ENCODE measurements at regions not wholly inside any gene's neighbourhood (a gene's known extent, or its start where the extent isn't known, plus 50 kb on each side); places are given as distances from the start of the nearest gene placed in this dataset.
A peak's percentile ranks its signal among the peaks of the same experiment; 100 is the strongest.

DNA sequence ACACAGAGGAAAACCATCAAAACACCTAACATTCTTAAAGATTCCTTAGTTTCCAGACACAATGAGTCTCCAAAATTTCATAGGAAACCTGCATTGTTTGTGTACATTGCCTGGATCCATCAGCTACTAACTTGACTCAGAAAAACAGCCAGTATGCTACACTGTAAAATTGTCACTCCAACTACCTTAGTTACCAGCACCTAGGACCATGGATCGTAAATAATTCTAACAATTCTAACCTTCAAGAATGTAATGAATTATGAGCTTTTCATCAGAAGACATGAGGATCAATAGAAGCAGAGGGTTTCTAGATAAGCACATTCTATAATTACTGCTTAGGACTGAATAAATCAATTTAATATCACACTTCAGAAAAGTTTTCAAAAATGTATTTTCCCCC lies 851.5 kb downstream of the SORCS1 start:
- TF ChIP-seq, protein P1, sequence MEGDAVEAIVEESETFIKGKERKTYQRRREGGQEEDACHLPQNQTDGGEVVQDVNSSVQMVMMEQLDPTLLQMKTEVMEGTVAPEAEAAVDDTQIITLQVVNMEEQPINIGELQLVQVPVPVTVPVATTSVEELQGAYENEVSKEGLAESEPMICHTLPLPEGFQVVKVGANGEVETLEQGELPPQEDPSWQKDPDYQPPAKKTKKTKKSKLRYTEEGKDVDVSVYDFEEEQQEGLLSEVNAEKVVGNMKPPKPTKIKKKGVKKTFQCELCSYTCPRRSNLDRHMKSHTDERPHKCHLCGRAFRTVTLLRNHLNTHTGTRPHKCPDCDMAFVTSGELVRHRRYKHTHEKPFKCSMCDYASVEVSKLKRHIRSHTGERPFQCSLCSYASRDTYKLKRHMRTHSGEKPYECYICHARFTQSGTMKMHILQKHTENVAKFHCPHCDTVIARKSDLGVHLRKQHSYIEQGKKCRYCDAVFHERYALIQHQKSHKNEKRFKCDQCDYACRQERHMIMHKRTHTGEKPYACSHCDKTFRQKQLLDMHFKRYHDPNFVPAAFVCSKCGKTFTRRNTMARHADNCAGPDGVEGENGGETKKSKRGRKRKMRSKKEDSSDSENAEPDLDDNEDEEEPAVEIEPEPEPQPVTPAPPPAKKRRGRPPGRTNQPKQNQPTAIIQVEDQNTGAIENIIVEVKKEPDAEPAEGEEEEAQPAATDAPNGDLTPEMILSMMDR (conservative IDR thresholded peaks at IDR 0.05; ENCODE audit: low read depth, low read length) = no peak
- DNase-seq (ENCODE audit: low read depth) = no peak
- no peak overlapping the region for H3K4me3 ChIP-seq (ENCODE audit: low read depth, low read length)

DNA sequence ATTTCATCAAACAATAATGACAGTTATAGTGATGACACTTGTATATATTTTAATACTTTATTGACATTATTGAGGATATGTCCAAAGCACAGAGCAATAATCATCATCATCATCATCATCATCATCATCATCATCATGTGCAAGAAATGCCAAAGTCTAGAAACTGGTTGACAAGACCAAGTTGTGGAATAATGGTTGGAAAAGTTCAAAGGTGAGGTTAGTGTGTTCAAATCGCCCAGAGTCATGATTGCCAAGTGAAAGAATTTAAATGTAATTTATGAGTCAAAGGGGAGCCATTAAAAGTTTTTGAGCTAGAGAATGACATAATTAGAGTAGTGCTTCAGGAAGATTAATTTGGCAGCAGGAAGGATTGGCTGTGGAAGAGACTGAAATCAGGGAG lies 852.4 kb downstream of the SORCS1 start:
- TF ChIP-seq, protein P1 (conservative IDR thresholded peaks at IDR 0.05; ENCODE audit: low read depth, low read length) = no peak
- H3K4me3 ChIP-seq (ENCODE audit: low read depth, low read length) = no peak overlapping the region
- no peak for DNase-seq (ENCODE audit: low read depth)

DNA sequence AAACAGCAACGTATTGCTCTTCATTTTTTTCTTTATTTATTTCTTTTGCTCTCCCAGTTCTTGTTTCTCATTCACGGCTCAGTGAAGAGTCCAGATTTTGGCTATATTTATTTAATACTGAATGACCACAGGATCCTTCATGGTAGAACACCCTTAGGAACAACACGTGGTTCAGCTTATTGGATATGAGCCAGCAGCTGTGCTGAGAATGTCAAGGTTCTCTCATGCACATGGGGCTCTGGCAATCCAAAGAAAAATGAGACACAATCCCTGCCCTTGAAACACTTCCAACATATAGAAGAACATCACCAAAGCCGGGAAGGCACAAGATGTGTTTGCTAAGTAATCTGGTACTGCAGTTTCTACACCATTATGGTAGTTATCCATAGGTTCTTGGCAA lies 852.9 kb downstream of the SORCS1 start:
- TF ChIP-seq, protein P1 (conservative IDR thresholded peaks at IDR 0.05; ENCODE audit: low read depth, low read length) = no peak
- no peak overlapping the region for H3K4me3 ChIP-seq (ENCODE audit: low read depth, low read length)
- peak; percentile 63 for DNase-seq (ENCODE audit: low read depth)

DNA sequence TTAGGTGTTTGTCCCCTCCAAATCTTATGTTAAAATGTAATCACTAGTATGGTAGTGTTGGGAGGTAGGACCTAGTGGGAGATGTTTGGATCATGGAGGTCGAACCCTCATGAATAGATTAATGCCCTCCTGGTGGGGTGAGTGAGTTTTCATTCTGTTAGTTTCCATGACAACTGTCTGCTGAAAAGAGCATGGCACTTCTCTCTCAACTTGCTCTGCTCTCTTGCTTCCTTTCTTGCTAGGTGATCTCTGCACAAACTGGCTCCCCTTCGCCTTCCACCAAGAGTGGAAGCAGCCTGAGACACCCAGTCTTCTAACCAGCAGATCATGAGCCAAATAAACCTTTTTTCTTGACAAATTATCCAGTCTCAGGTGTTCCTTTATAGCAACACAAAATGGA lies 853.9 kb downstream of the SORCS1 start:
- TF ChIP-seq, protein P1 (conservative IDR thresholded peaks at IDR 0.05; ENCODE audit: low read depth, low read length) = no peak
- H3K4me3 ChIP-seq (ENCODE audit: low read depth, low read length) = no peak overlapping the region
- DNase-seq (ENCODE audit: low read depth) = no peak

DNA sequence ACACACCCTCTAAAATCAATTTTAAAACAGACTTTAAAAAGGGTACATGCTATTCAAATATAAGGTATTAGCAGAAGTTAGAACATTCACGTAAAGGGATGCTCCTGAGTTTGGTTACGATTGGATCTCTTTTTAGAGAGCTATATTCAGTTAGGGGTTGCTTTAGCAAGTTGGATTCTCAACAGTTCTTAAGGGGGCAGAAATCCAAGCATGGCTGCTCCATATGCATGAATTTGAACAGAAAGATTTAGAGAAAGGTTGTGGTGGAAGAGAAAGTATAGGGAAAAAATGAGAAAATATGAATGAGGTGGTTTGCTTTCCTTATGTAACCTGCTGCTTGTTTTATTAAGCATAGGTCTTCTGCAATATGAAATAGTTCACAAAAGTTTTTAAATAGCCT lies 855.1 kb downstream of the SORCS1 start:
- no peak for DNase-seq (ENCODE audit: low read depth)
- TF ChIP-seq, protein P1 (conservative IDR thresholded peaks at IDR 0.05; ENCODE audit: low read depth, low read length) = no peak
- H3K4me3 ChIP-seq (ENCODE audit: low read depth, low read length) = no peak overlapping the region

DNA sequence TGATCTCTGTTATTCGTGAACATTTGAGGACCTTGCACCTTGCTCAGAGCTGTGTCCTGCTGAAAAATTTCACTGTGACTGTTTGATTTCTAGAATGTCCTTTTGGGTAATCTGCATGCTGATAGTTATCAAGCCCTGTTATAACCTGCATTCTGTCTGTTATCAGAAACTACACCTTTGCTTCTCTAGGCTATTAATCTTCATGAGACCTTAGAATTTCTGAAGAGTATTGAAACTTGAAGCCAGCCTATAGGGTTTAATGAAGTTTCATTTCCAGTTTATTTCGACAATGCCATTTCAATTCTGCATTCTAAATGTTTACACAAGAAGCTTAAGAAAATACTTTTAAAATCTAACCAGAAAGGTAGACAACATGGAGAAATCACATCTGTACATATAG lies 856.2 kb downstream of the SORCS1 start:
- no peak for DNase-seq (ENCODE audit: low read depth)
- no peak overlapping the region for H3K4me3 ChIP-seq (ENCODE audit: low read depth, low read length)
- TF ChIP-seq, protein P1 (conservative IDR thresholded peaks at IDR 0.05; ENCODE audit: low read depth, low read length) = no peak

DNA sequence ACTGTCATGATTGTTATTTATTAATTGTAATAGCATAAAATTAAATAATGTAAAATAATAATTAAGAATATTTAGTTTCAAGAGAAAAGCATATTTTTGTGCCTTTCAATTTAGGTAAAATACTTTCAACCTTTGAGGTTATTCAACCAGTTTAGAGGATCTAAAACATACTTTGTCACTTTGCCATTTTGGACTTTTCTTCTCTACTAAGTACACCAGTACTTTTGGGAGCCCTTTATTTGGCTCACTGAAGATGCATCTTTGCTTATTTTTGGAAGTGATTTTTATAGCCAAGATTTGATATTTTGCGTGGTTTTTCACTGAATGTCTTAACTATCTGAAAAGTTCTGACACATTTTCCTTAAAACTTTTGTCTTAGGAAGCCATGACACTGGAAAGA lies 860.5 kb downstream of the SORCS1 start:
- DNase-seq (ENCODE audit: low read depth) = no peak
- no peak overlapping the region for H3K4me3 ChIP-seq (ENCODE audit: low read depth, low read length)
- TF ChIP-seq, protein P1 (conservative IDR thresholded peaks at IDR 0.05; ENCODE audit: low read depth, low read length) = no peak
